ENCODE measurements at regions not wholly inside any gene's neighbourhood (a gene's known extent, or its start where the extent isn't known, plus 50 kb on each side); places are given as distances from the start of the nearest gene placed in this dataset.

GRCh38 chrX:69107231-69107739 lies 58.0 kb downstream of the PJA1 start:
- peaks cover 6% of the 10 kb centered on the region for H3K4me1 ChIP-seq
- H3K27me3 ChIP-seq: no peaks in the 10 kb centered on the region
- TF ChIP-seq CTCF (IDR thresholded peaks at IDR 0.05) (no peak), POLR2A (IDR thresholded peaks at IDR 0.05) (no peak)
- no peak overlapping the region for H3K4me3 ChIP-seq
- 43% methylated on average over 1 of the region's 1 CpG; no CpG with 5 or more reads in 1 of the 2 donors for WGBS, 2 donors
- intact Hi-C loops (cut with DNase I; ENCODE audit: low total_unique reads): no loop called here
- no peaks in the 10 kb centered on the region for H3K9me3 ChIP-seq
- H3K27ac ChIP-seq: no peak overlapping the region
- DNase-seq: peak; percentile 37
- no peaks in the 10 kb centered on the region for H3K36me3 ChIP-seq (ENCODE audit: low read depth, missing control alignments)

- Histone ChIP-seq H3K4me1 (peaks cover 6% of the 10 kb centered on the region), H3K27me3 (no peaks in the 10 kb centered on the region), H3K27ac (no peak overlapping the region), H3K9me3 (no peaks in the 10 kb centered on the region), H3K4me3 (no peak overlapping the region), H3K36me3 (ENCODE audit: low read depth, missing control alignments) (no peaks in the 10 kb centered on the region)
- no peak for DNase-seq
- WGBS, 2 donors: 90 to 100% methylated on average over 4 to 8 of the region's 10 CpGs
- intact Hi-C loops (cut with DNase I; ENCODE audit: low total_unique reads): no loop called here
- TF ChIP-seq POLR2A (IDR thresholded peaks at IDR 0.05) (no peak), CTCF (IDR thresholded peaks at IDR 0.05) (no peak)
These were observed 60.4 kb downstream of the PJA1 start for GRCh38 chrX:69104756-69105434.

GRCh38 chrX:69103539-69103938 lies 61.7 kb downstream of the PJA1 start:
- H3K27me3 ChIP-seq: no peaks in the 10 kb centered on the region
- no peak for DNase-seq
- H3K9me3 ChIP-seq: no peaks in the 10 kb centered on the region
- H3K27ac ChIP-seq: no peak overlapping the region
- TF ChIP-seq CTCF (IDR thresholded peaks at IDR 0.05): no peak
- no peak for TF ChIP-seq POLR2A (IDR thresholded peaks at IDR 0.05)
- no peaks in the 10 kb centered on the region for H3K36me3 ChIP-seq (ENCODE audit: low read depth, missing control alignments)
- intact Hi-C loops (cut with DNase I; ENCODE audit: low total_unique reads): no loop called here
- no peak overlapping the region for H3K4me3 ChIP-seq
- 89 to 94% methylated on average over 5 of the region's 5 CpGs for WGBS, 2 donors
- peaks cover 6% of the 10 kb centered on the region for H3K4me1 ChIP-seq

GRCh38 chrX:69102612-69103194 lies 62.5 kb downstream of the PJA1 start:
- DNase-seq: no peak
- intact Hi-C loops (cut with DNase I; ENCODE audit: low total_unique reads): no loop called here
- no peaks in the 10 kb centered on the region for H3K9me3 ChIP-seq
- H3K36me3 ChIP-seq (ENCODE audit: low read depth, missing control alignments): no peaks in the 10 kb centered on the region
- H3K27ac ChIP-seq: no peak overlapping the region
- no peak overlapping the region for H3K4me3 ChIP-seq
- TF ChIP-seq POLR2A (IDR thresholded peaks at IDR 0.05): no peak
- no peak for TF ChIP-seq CTCF (IDR thresholded peaks at IDR 0.05)
- no peaks in the 10 kb centered on the region for H3K27me3 ChIP-seq
- 84 to 91% methylated on average over 5 of the region's 5 CpGs for WGBS, 2 donors
- peaks cover 6% of the 10 kb centered on the region for H3K4me1 ChIP-seq

Data from testis (tissue), 2 donors.